ENCODE measurements at regions not wholly inside any gene's neighbourhood (a gene's known extent, or its start where the extent isn't known, plus 50 kb on each side); places are given as distances from the start of the nearest gene placed in this dataset.

- TF ChIP-seq, protein P1, sequence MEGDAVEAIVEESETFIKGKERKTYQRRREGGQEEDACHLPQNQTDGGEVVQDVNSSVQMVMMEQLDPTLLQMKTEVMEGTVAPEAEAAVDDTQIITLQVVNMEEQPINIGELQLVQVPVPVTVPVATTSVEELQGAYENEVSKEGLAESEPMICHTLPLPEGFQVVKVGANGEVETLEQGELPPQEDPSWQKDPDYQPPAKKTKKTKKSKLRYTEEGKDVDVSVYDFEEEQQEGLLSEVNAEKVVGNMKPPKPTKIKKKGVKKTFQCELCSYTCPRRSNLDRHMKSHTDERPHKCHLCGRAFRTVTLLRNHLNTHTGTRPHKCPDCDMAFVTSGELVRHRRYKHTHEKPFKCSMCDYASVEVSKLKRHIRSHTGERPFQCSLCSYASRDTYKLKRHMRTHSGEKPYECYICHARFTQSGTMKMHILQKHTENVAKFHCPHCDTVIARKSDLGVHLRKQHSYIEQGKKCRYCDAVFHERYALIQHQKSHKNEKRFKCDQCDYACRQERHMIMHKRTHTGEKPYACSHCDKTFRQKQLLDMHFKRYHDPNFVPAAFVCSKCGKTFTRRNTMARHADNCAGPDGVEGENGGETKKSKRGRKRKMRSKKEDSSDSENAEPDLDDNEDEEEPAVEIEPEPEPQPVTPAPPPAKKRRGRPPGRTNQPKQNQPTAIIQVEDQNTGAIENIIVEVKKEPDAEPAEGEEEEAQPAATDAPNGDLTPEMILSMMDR (IDR thresholded peaks at IDR 0.05) = no peak
- DNase-seq (ENCODE audit: low spot score) (no peak), ATAC-seq (ENCODE audit: insufficient number of reproducible peaks, low FRiP score, low read depth) (no peak)
- no peaks in the 10 kb centered on the region for H3K27me3 ChIP-seq (replicated peaks; ENCODE audit: insufficient read depth)
- no peak overlapping the region for H3K27ac ChIP-seq
- H3K9me3 ChIP-seq = no peaks in the 10 kb centered on the region
- H3K4me1 ChIP-seq (ENCODE audit: control insufficient read depth in 1 of 2, low read depth in 2 of 2) = peaks cover 0 to 6% of the 10 kb centered on the region in 2 donors
- H3K36me3 ChIP-seq = no peaks in the 10 kb centered on the region
- no peak overlapping the region for H3K4me3 ChIP-seq
These were observed 89.1 kb upstream of the TAB2 start for GRCh38 chr6:149228311-149228955.

DNA sequence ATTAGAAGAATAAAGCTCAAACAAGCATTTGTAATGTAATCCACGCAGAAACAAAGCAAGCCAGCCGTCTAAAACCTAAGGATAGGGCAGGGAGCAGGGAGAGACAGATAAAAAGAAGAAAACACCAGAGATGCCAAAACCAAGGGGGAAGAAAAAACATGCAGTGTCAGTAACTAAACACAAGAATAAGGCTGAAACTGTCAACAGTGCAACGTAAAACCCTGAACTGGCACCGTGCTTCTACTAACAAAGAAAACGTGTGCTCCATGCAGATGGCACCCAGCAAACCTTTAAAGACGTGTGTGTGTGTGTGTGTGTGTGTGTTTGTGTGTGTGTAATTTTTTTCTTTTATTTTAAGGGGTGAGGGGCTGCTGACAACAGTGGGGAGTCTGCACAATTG is 88.4 kb upstream of the TAB2 start:
- Histone ChIP-seq H3K4me3 (no peak overlapping the region), H3K27me3 (replicated peaks; ENCODE audit: insufficient read depth) (no peaks in the 10 kb centered on the region), H3K27ac (no peak overlapping the region), H3K4me1 (ENCODE audit: control insufficient read depth in 1 of 2, low read depth in 2 of 2) (no peaks in the 10 kb centered on the region), H3K36me3 (no peaks in the 10 kb centered on the region), H3K9me3 (no peaks in the 10 kb centered on the region)
- ATAC-seq (ENCODE audit: insufficient number of reproducible peaks, low FRiP score, low read depth) = no peak
- TF ChIP-seq, protein P1 (IDR thresholded peaks at IDR 0.05) = no peak
- no peak for DNase-seq (ENCODE audit: low spot score)

DNA sequence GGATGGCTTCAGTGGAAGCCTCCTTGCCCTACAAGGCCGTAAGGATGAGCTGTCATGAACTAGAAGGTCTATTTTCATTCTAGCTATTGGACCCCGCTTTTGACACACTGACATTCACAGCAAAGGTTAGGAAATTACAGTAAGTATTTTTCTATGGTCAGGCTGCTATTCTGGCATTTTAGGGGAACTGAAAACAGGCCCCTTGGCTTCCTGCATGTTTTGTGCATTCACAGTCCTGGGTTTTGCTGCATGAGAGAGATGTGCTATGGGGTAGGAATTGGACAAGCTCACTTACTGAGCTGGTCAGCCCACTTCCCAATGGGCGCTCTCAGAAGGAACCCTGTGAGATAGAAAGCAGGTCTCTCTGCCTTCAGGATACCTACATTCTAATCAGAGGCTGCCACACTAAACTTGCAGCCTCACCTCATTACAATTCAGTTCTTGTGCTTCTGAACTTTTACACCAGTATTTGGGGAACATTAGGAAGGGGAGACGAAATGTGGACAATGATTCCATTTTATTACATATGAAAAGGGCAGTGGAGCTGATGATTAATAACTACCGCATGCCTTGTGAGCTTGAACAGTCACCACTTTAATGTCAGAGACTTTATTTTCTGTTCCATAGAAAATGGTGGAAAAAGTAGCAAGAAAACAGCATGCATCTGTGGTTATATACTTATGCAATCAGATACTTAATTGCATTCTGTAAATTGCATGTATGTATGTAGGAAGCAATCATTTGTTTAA is 86.6 kb upstream of the TAB2 start:
- ATAC-seq (ENCODE audit: insufficient number of reproducible peaks, low FRiP score, low read depth) = no peak
- Histone ChIP-seq H3K36me3 (no peaks in the 10 kb centered on the region), H3K27me3 (replicated peaks; ENCODE audit: insufficient read depth) (no peaks in the 10 kb centered on the region), H3K9me3 (no peaks in the 10 kb centered on the region), H3K4me1 (ENCODE audit: control insufficient read depth in 1 of 2, low read depth in 2 of 2) (no peaks in the 10 kb centered on the region), H3K27ac (no peak overlapping the region), H3K4me3 (no peak overlapping the region)
- TF ChIP-seq, protein P1 (IDR thresholded peaks at IDR 0.05) = no peak
- no peak for DNase-seq (ENCODE audit: low spot score)

DNA sequence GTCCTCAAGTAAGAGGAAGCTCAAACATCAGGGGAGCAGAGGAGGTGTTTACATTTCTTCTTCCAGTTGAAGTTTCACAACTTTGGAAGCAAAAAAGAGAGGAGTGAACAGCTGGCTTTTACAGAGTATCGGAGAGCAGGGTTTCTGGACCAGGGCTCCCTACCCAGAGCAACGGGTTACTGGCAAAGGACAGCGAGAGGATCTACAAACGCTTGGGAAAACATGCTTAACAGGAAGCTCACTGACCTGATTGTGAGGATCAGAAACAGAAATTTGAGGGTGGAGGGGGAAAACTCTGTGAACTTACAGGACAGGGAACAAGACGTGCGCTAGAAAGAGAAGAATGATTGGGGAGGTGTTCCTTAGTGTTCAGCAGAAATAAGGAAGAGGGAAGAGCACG is 85.7 kb upstream of the TAB2 start:
- no peak for ATAC-seq (ENCODE audit: insufficient number of reproducible peaks, low FRiP score, low read depth)

DNA sequence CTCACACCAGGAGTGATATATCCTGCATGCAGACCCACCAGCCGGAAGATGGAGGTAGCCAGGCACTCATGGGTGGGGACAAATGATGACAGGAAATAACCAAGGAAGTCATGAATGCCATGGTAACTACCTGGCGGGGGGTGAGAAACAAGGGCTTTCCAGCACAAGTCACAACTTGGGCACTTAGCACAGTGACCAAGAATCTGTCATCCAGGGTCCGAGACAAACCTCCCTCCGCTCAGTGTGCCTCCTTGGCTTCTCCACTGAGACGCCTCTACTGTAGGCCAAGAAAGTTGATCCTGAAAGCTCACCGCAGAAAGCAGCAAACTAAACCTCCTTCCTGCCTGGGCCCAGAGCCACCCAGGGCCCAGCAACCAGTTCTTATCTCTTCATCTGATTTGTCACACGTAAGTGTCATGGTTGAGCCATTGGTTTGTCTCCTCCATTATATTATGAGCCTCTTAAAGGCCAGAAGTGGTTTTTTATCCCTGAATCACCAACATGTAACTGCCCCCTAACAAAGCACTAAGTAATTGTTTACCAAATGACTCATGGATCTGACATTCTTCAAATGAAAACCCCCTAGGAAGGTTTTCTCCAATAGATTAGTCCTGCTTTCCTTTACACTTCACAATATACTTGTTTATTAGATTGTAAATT is 84.3 kb upstream of the TAB2 start:
- ATAC-seq (ENCODE audit: insufficient number of reproducible peaks, low FRiP score, low read depth) (no peak), DNase-seq (ENCODE audit: low spot score) (no peak)
- Histone ChIP-seq H3K36me3 (no peaks in the 10 kb centered on the region), H3K4me1 (ENCODE audit: control insufficient read depth in 1 of 2, low read depth in 2 of 2) (peaks cover 0 to 7% of the 10 kb centered on the region in 2 donors), H3K9me3 (no peaks in the 10 kb centered on the region), H3K27me3 (replicated peaks; ENCODE audit: insufficient read depth) (no peaks in the 10 kb centered on the region), H3K4me3 (no peak overlapping the region), H3K27ac (no peak overlapping the region)
- TF ChIP-seq, protein P1 (IDR thresholded peaks at IDR 0.05) = no peak

More for the DNA sequence above, 85.7 kb upstream of the TAB2 start:
- H3K27me3 ChIP-seq (replicated peaks; ENCODE audit: insufficient read depth) = no peaks in the 10 kb centered on the region
- no peaks in the 10 kb centered on the region for H3K9me3 ChIP-seq
- no peak for DNase-seq (ENCODE audit: low spot score)
- TF ChIP-seq, protein P1 (IDR thresholded peaks at IDR 0.05) = no peak
- no peak overlapping the region for H3K27ac ChIP-seq
- no peak overlapping the region for H3K4me3 ChIP-seq
- no peaks in the 10 kb centered on the region for H3K36me3 ChIP-seq
- peaks cover 0 to 5% of the 10 kb centered on the region in 2 donors for H3K4me1 ChIP-seq (ENCODE audit: control insufficient read depth in 1 of 2, low read depth in 2 of 2)

Data from thoracic aorta (tissue), 2 donors.